Body of pancreas (tissue), 4 donors: ENCODE measurements at regions not wholly inside any gene's neighbourhood (a gene's known extent, or its start where the extent isn't known, plus 50 kb on each side); places are given as distances from the start of the nearest gene placed in this dataset.

Experiments used
- ATAC-seq: fragments of 150-250 bp; one replicate; pipeline ENCODE4 v1.9.1; 2016
- DNase-seq, 4 donors: peaks; one replicate each; pipeline ENCODE4 v3.0.0-alpha.2; 2019
- H3K27ac ChIP-seq, 4 donors: fragments of 200-600 bp; sonication (generic); 1 replicate in 3 of 4; 2 replicates in 1 of 4; pipeline versions ENCODE4 v1.5.1 to v1.6.1; 2016 to 2019; ENCODE audit warnings: mild to moderate bottlenecking in 1 of 4, mixed read lengths in 1 of 4, moderate library complexity in 1 of 4
- H3K27me3 ChIP-seq, 2 donors: fragments of 200-600 bp; sonication (generic); one replicate each; pipeline ENCODE4 v1.6.0; 2016; ENCODE audit warnings: mild to moderate bottlenecking in 1 of 2
- H3K36me3 ChIP-seq, 2 donors: fragments of 200-600 bp; sonication (generic); replicated peaks in 1 of 2; 2 replicates each; pipeline ENCODE4 v1.5.1; 2016; ENCODE audit warnings: low read depth in 2 of 2; ENCODE audit not compliant: insufficient read depth in 1 of 2
- H3K4me1 ChIP-seq: fragments of 200-600 bp; sonication (generic); one replicate; pipeline ENCODE4 v1.6.0; 2016
- H3K4me3 ChIP-seq, 2 donors: fragments of 200-600 bp; sonication (generic); 1 replicate in 1 of 2; 2 replicates in 1 of 2; pipeline ENCODE4 v1.5.1; 2016 to 2019
- H3K9me3 ChIP-seq, 3 donors: fragments of 200-600 bp; sonication (generic); 1 replicate in 2 of 3; 2 replicates in 1 of 3; pipeline ENCODE4 v1.5.1; 2016
- CTCF ChIP-seq, 7 experiments: fragments of 450-650 bp in 4 of 7; fragments of 200-600 bp in 3 of 7; sonication (generic) in 3 of 7; IDR thresholded peaks; one replicate each; pipeline ENCODE4 v1.5.1; 2016 to 2019; ENCODE audit warnings: antibody characterized with exemption in 7 of 7
- POLR2A ChIP-seq, 3 donors: fragments of 450-650 bp; IDR thresholded peaks; one replicate each; pipeline ENCODE4 v1.6.1; 2016; ENCODE audit warnings: antibody characterized with exemption in 3 of 3, mild to moderate bottlenecking in 2 of 3
- WGBS, 2 donors: methylation state at CpG; one replicate each; pipeline ENCODE4 v1.1.5; 2017; 5-methylcytosine and 5-hydroxymethylcytosine counted together
- intact Hi-C: fragments of 100-400 bp; cut with DNase I; formaldehyde crosslinking; loops from one replicate; pipeline ENCODE4 v1.15.1; 2023

- Histone ChIP-seq H3K4me3 (no peak overlapping the region), H3K27ac (no peak overlapping the region), H3K36me3 (no peaks in the 10 kb centered on the region), H3K27me3 (no peaks in the 10 kb centered on the region), H3K4me1 (no peaks in the 10 kb centered on the region), H3K9me3 (no peaks in the 10 kb centered on the region)
- ATAC-seq: no peak
- 73 to 100% methylated on average over 1 of the region's 1 CpG for WGBS, 2 donors
- TF ChIP-seq POLR2A (IDR thresholded peaks at IDR 0.05) (no peak), CTCF (IDR thresholded peaks at IDR 0.05) (no peak)
- no peak for DNase-seq
- intact Hi-C loops: no loop called here
Observed at GRCh38 chr2:176477336-176477735, 208.1 kb downstream of the MTX2 start.

- DNase-seq (no peak), ATAC-seq (no peak)
- Histone ChIP-seq H3K36me3 (no peaks in the 10 kb centered on the region), H3K27me3 (no peaks in the 10 kb centered on the region), H3K4me3 (no peak overlapping the region), H3K9me3 (no peaks in the 10 kb centered on the region), H3K27ac (no peak overlapping the region), H3K4me1 (no peaks in the 10 kb centered on the region)
- intact Hi-C loops: no loop called here
- 76 to 79% methylated on average over 1 of the region's 1 CpG for WGBS, 2 donors
- TF ChIP-seq CTCF (IDR thresholded peaks at IDR 0.05) (no peak), POLR2A (IDR thresholded peaks at IDR 0.05) (no peak)
Observed at GRCh38 chr2:176479961-176480360, 210.7 kb downstream of the MTX2 start.

- ATAC-seq: no peak
- 44 to 58% methylated on average over 3 of the region's 3 CpGs for WGBS, 2 donors
- no peak overlapping the region for H3K4me3 ChIP-seq
Observed at GRCh38 chr2:176482107-176482506, 212.9 kb downstream of the MTX2 start.

GRCh38 chr2:176483476-176483875 lies 214.2 kb downstream of the MTX2 start:
- H3K4me1 ChIP-seq: no peaks in the 10 kb centered on the region
- TF ChIP-seq CTCF (IDR thresholded peaks at IDR 0.05): no peak
- TF ChIP-seq POLR2A (IDR thresholded peaks at IDR 0.05): no peak
- H3K9me3 ChIP-seq: no peaks in the 10 kb centered on the region
- no peak overlapping the region for H3K27ac ChIP-seq
- H3K4me3 ChIP-seq: no peak overlapping the region
- intact Hi-C loops: no loop called here
- no peak for ATAC-seq
- DNase-seq: no peak
- no peaks in the 10 kb centered on the region for H3K36me3 ChIP-seq
- no peaks in the 10 kb centered on the region for H3K27me3 ChIP-seq
- 32 to 47% methylated on average over 7 of the region's 7 CpGs for WGBS, 2 donors

More at GRCh38 chr2:176482107-176482506, 212.9 kb downstream of the MTX2 start:
- Histone ChIP-seq H3K27ac (no peak overlapping the region), H3K9me3 (no peaks in the 10 kb centered on the region), H3K36me3 (no peaks in the 10 kb centered on the region), H3K27me3 (no peaks in the 10 kb centered on the region), H3K4me1 (no peaks in the 10 kb centered on the region)
- TF ChIP-seq POLR2A (IDR thresholded peaks at IDR 0.05): no peak
- TF ChIP-seq CTCF (IDR thresholded peaks at IDR 0.05): no peak
- intact Hi-C loops: no loop called here
- no peak for DNase-seq

GRCh38 chr2:176483901-176484568 lies 214.8 kb downstream of the MTX2 start:
- H3K36me3 ChIP-seq: no peaks in the 10 kb centered on the region
- WGBS, 2 donors: 53 to 57% methylated on average over 10 of the region's 10 CpGs
- TF ChIP-seq CTCF (IDR thresholded peaks at IDR 0.05) (no peak), POLR2A (IDR thresholded peaks at IDR 0.05) (no peak)
- no peaks in the 10 kb centered on the region for H3K9me3 ChIP-seq
- DNase-seq (no peak), ATAC-seq (no peak)
- no peaks in the 10 kb centered on the region for H3K4me1 ChIP-seq
- H3K27me3 ChIP-seq: no peaks in the 10 kb centered on the region
- H3K27ac ChIP-seq: no peak overlapping the region
- intact Hi-C loops: no loop called here
- no peak overlapping the region for H3K4me3 ChIP-seq
